HCT116 (cell line): ENCODE measurements at regions not wholly inside any gene's neighbourhood (a gene's known extent, or its start where the extent isn't known, plus 50 kb on each side); places are given as distances from the start of the nearest gene placed in this dataset.

ENCODE experiments used
- ATAC-seq: fragments of 200-7000 bp; cut with Tn5 transposase; 2 replicates; pipeline ENCODE4 v1.9.1; 2020; ENCODE audit warnings: mild to moderate bottlenecking, moderate library complexity
- BruUV-seq: library from RNA; stranded (reverse); fragments of 400-500 nt; replicated peaks from 2 replicates; lab custom pipeline; 2021; lab: Mats Ljungman, UMichigan
- CTCF ChIA-PET: fragments of 300-600 bp; sonication (Branson Sonifier 250); formaldehyde crosslinking; loops from one replicate; lab custom pipeline; 2021; ENCODE audit warnings: antibody characterized with exemption; lab: Charles Lee
- POLR2A ChIA-PET: fragments of 300-600, 350-600 bp; sonication (Branson Sonifier 250); formaldehyde crosslinking; loops from one replicate; lab custom pipeline; 2021; ENCODE audit warnings: antibody characterized with exemption; lab: Charles Lee
- RAD21 ChIA-PET, 2 experiments: fragments of 300-600 bp; sonication (Branson Sonifier 250); formaldehyde crosslinking; loops; one replicate each; lab custom pipeline; 2023; ENCODE audit warnings: low total read pairs in 2 of 2; ENCODE audit not compliant: uncharacterized antibody in 2 of 2, unreplicated experiment in 2 of 2, low non-redundant PET in 1 of 2; lab: Charles Lee
- DNase-seq: peaks from one replicate; pipeline ENCODE4 v3.0.0-alpha.2; 2010; ENCODE audit warnings: low read depth, low spot score
- H2AFZ ChIP-seq: fragments of 200-600 bp; shearing (Covaris generic), sonication (generic); 2 replicates; pipeline ENCODE4 v1.6.1; 2017; ENCODE audit warnings: low read depth, mixed run types, mixed read lengths, antibody characterized with exemption, low read length; ENCODE audit not compliant: poor library complexity, severe bottlenecking
- H3K27ac ChIP-seq: 2 replicates; pipeline ENCODE4 v1.5.1; 2012; ENCODE audit warnings: low read depth, low read length
- H3K27me3 ChIP-seq: fragments of 200-600 bp; sonication (generic); 2 replicates; pipeline ENCODE4 v1.6.1; 2016; ENCODE audit warnings: mixed run types, low read length, mixed read lengths; ENCODE audit not compliant: insufficient read depth
- H3K36me3 ChIP-seq, 2 experiments: fragments of 200-500 bp in 1 of 2; fragments of 200-600 bp in 1 of 2; sonication (Bioruptor generic) in 1 of 2; sonication (generic) in 1 of 2; 2 replicates each; pipeline versions ENCODE4 v1.5.1 to v1.6.1; 2014 to 2016; ENCODE audit warnings: low read length in 2 of 2, inconsistent platforms in 1 of 2, mixed read lengths in 1 of 2, mixed run types in 1 of 2; ENCODE audit not compliant: insufficient read depth in 2 of 2, control insufficient read depth in 1 of 2
- H3K4me1 ChIP-seq, 2 experiments: fragments of 200-600 bp in 1 of 2; sonication (generic) in 1 of 2; 2 replicates each; pipeline versions ENCODE4 v1.5.1 to v1.6.1; 2012 to 2017; ENCODE audit warnings: low read length in 2 of 2, inconsistent platforms in 1 of 2, mild to moderate bottlenecking in 1 of 2, mixed read lengths in 1 of 2, mixed run types in 1 of 2, moderate library complexity in 1 of 2; ENCODE audit not compliant: insufficient read depth in 2 of 2, control insufficient read depth in 1 of 2
- H3K4me2 ChIP-seq: fragments of 200-600 bp; sonication (generic); 2 replicates; pipeline ENCODE4 v1.6.1; 2017; ENCODE audit warnings: mixed run types, low read length, mixed read lengths
- H3K4me3 ChIP-seq, 2 experiments: fragments of 200-600 bp in 1 of 2; sonication (generic) in 1 of 2; replicated peaks in 1 of 2; 2 replicates each; pipeline ENCODE4 v1.5.1; 2011 to 2016; ENCODE audit warnings: low read length in 2 of 2, control low read depth in 1 of 2, low read depth in 1 of 2, mild to moderate bottlenecking in 1 of 2, mixed read lengths in 1 of 2, mixed run types in 1 of 2
- H3K79me2 ChIP-seq: fragments of 200-600 bp; sonication (generic); 2 replicates; pipeline ENCODE4 v1.6.1; 2017; ENCODE audit warnings: mild to moderate bottlenecking, mixed run types, low read length, moderate library complexity, mixed read lengths; ENCODE audit not compliant: insufficient read depth
- H3K9ac ChIP-seq: fragments of 200-600 bp; sonication (generic); 2 replicates; pipeline ENCODE4 v1.6.1; 2016; ENCODE audit warnings: low read length, mixed read lengths
- H3K9me2 ChIP-seq: fragments of 200-600 bp; sonication (generic), shearing (Covaris generic); 2 replicates; pipeline ENCODE4 v1.6.1; 2017; ENCODE audit warnings: mixed run types, mild to moderate bottlenecking, moderate library complexity; ENCODE audit not compliant: insufficient read depth
- H3K9me3 ChIP-seq, 2 experiments: fragments of 200-500 bp in 1 of 2; fragments of 200-600 bp in 1 of 2; sonication (Bioruptor generic) in 1 of 2; sonication (generic) in 1 of 2; 2 replicates each; pipeline ENCODE4 v1.6.1; 2014 to 2017; ENCODE audit warnings: low read length in 2 of 2, mixed read lengths in 2 of 2, inconsistent platforms in 1 of 2, low read depth in 1 of 2, mild to moderate bottlenecking in 1 of 2, mixed run types in 1 of 2, moderate library complexity in 1 of 2; ENCODE audit not compliant: control insufficient read depth in 1 of 2, insufficient read depth in 1 of 2
- H4K20me1 ChIP-seq: fragments of 200-600 bp; sonication (generic), shearing (Covaris generic); 2 replicates; pipeline ENCODE4 v1.6.1; 2017; ENCODE audit warnings: mixed run types, mild to moderate bottlenecking, moderate library complexity; ENCODE audit not compliant: insufficient read depth
- ATF3 ChIP-seq: IDR thresholded peaks from 2 replicates; pipeline ENCODE4 v1.6.1; 2012
- CBX3 ChIP-seq: IDR thresholded peaks from 2 replicates; pipeline ENCODE4 v1.6.1; 2012; ENCODE audit warnings: low read depth
- CEBPB ChIP-seq: IDR thresholded peaks from 2 replicates; pipeline ENCODE4 v1.6.1; 2012; ENCODE audit warnings: low read depth
- CTCF ChIP-seq, 3 experiments: fragments of 200-600 bp in 1 of 3; sonication (generic) in 1 of 3; IDR thresholded peaks in 2 of 3; conservative IDR thresholded peaks in 1 of 3; 2 replicates each; pipeline ENCODE4 v1.5.1; 2012 to 2017; ENCODE audit warnings: low read depth in 2 of 3, low read length in 2 of 3, antibody characterized with exemption in 1 of 3, borderline replicate concordance in 1 of 3, control low read depth in 1 of 3, mild to moderate bottlenecking in 1 of 3, mixed read lengths in 1 of 3, mixed run types in 1 of 3, moderate library complexity in 1 of 3; ENCODE audit not compliant: insufficient read depth in 1 of 3
- EZH2 ChIP-seq: fragments of 200-600 bp; sonication (generic); IDR thresholded peaks from 2 replicates; pipeline ENCODE4 v1.6.1; 2017; ENCODE audit warnings: antibody characterized with exemption, mixed run types
- EZH2phosphoT487 ChIP-seq: fragments of 200-600 bp; IDR thresholded peaks from 2 replicates; pipeline ENCODE4 v1.6.1; 2018; ENCODE audit warnings: antibody characterized with exemption, borderline replicate concordance
- FOSL1 ChIP-seq: IDR thresholded peaks from 2 replicates; pipeline ENCODE4 v1.6.1; 2012; ENCODE audit warnings: low read depth
- JUND ChIP-seq: IDR thresholded peaks from 2 replicates; pipeline ENCODE4 v1.6.1; 2012
- POLR2A ChIP-seq: IDR thresholded peaks from 2 replicates; pipeline ENCODE4 v1.7.0; 2011; ENCODE audit warnings: borderline replicate concordance; ENCODE audit not compliant: insufficient read depth, insufficient read length; ENCODE audit errors: extremely low read depth
- POLR2AphosphoS5 ChIP-seq: IDR thresholded peaks from 2 replicates; pipeline ENCODE4 v1.6.1; 2011; ENCODE audit warnings: mild to moderate bottlenecking, low read depth, low read length, moderate library complexity
- RAD21 ChIP-seq: IDR thresholded peaks from 2 replicates; pipeline ENCODE4 v1.6.1; 2012; ENCODE audit warnings: low read depth, mild to moderate bottlenecking
- REST ChIP-seq: IDR thresholded peaks from 2 replicates; pipeline ENCODE4 v1.6.1; 2012; ENCODE audit warnings: low read depth
- TCF7L2 ChIP-seq: IDR thresholded peaks from 2 replicates; pipeline ENCODE4 v1.7.0; 2011; ENCODE audit warnings: borderline replicate concordance, inconsistent platforms; ENCODE audit not compliant: insufficient read depth, insufficient read length; ENCODE audit errors: extremely low read depth
- ZBTB33 ChIP-seq: IDR thresholded peaks from 2 replicates; pipeline ENCODE4 v1.6.1; 2011; ENCODE audit warnings: mild to moderate bottlenecking, low read length, moderate library complexity; ENCODE audit not compliant: insufficient replicate concordance; ENCODE audit errors: extremely low read depth
- ZFX ChIP-seq: fragments of 450-650 bp; IDR thresholded peaks from 2 replicates; pipeline ENCODE4 v1.6.1; 2017
- ZNF274 ChIP-seq: fragments of 200-500 bp; sonication (Bioruptor generic); IDR thresholded peaks from 2 replicates; pipeline ENCODE4 v1.6.1; 2014; ENCODE audit warnings: mild to moderate bottlenecking, low read depth, low read length, inconsistent platforms
- intact Hi-C: fragments of 100-400 bp; cut with micrococcal nuclease; formaldehyde crosslinking; loops from 2 replicates; pipeline ENCODE4 v1.10.0; 2022

GRCh38 chr4:79747252-79747651 lies 325.8 kb downstream of the ANTXR2 start:
- Histone ChIP-seq H3K9me2 (no peaks in the 10 kb centered on the region), H3K27ac (no peak overlapping the region), H3K4me1 (no peaks in the 10 kb centered on the region), H3K4me3 (no peak overlapping the region), H3K27me3 (no peaks in the 10 kb centered on the region), H3K9ac (no peak overlapping the region), H3K4me2 (no peak overlapping the region), H3K9me3 (no peaks in the 10 kb centered on the region), H2AFZ (no peak overlapping the region), H4K20me1 (no peaks in the 10 kb centered on the region), H3K79me2 (no peaks in the 10 kb centered on the region), H3K36me3 (no peaks in the 10 kb centered on the region)
- ChIA-PET POLR2A (no interaction called here), RAD21 (no interaction called here), CTCF (no interaction called here)
- no peak for TF ChIP-seq CBX3
- no peak for TF ChIP-seq JUND
- TF ChIP-seq EZH2phosphoT487, result no peak
- no peak for TF ChIP-seq REST
- no peak for TF ChIP-seq ZNF274
- TF ChIP-seq POLR2A, result no peak
- no peak for TF ChIP-seq CTCF (IDR thresholded peaks at IDR 0.05 in 2 of 3, conservative IDR thresholded peaks at IDR 0.05 in 1 of 3; ENCODE audit: borderline replicate concordance in 1 of 3, insufficient read depth in 1 of 3, low read depth in 2 of 3, low read length in 2 of 3)
- TF ChIP-seq FOSL1, result no peak
- no peak for TF ChIP-seq RAD21
- no peak for TF ChIP-seq TCF7L2
- no peak for TF ChIP-seq POLR2AphosphoS5
- no peak for TF ChIP-seq CEBPB
- no peak for TF ChIP-seq ATF3
- TF ChIP-seq EZH2, result no peak
- no peak for TF ChIP-seq ZFX
- TF ChIP-seq ZBTB33, result no peak
- intact Hi-C loops, result no loop called here
- BruUV-seq, result no TSS peak
- no peak for DNase-seq
- no peak for ATAC-seq
